K562 (cell line): ENCODE measurements at regions not wholly inside any gene's neighbourhood (a gene's known extent, or its start where the extent isn't known, plus 50 kb on each side); places are given as distances from the start of the nearest gene placed in this dataset.

Source experiments
- ATAC-seq: fragments of 200-7000 bp; cut with Tn5 transposase; 3 replicates; pipeline ENCODE4 v1.9.1; 2020; ENCODE audit warnings: moderate library complexity
- BruUV-seq: library from RNA; stranded (reverse); fragments of 400-500 nt; replicated peaks from 2 replicates; lab custom pipeline; 2021; lab: Mats Ljungman, UMichigan
- CTCF ChIA-PET: fragments of 300-600 bp; formaldehyde crosslinking; extraction: SDS; loops from one replicate; lab custom pipeline; 2021; ENCODE audit warnings: low intra/inter-chr PET ratio; lab: Yijun Ruan, JAX
- POLR2A ChIA-PET: fragments of 300-600, 350-650 bp; sonication (Branson Sonifier 250); formaldehyde crosslinking; extraction: SDS; loops from one replicate; lab custom pipeline; 2021; ENCODE audit warnings: antibody characterized with exemption, inconsistent platforms; lab: Yijun Ruan, JAX
- DNase-seq, 4 experiments: peaks; one replicate each; pipeline versions ENCODE4 v3.0.0 to v3.0.0-alpha.2; 2011 to 2018; ENCODE audit warnings: low spot score in 3 of 4, mixed read lengths in 3 of 4; ENCODE audit errors: extremely low read depth in 1 of 4
- FAIRE-seq: peaks from 2 replicates; lab custom pipeline; 2011; peaks lifted over from hg19 to GRCh38; lab: Jason Lieb, UNC
- H2AFZ ChIP-seq: 2 replicates; pipeline ENCODE4 v1.6.0; 2011; ENCODE audit warnings: low read depth, low read length, control low read depth, inconsistent platforms
- H3K27ac ChIP-seq: fragments of 200-600 bp; 3 replicates; pipeline ENCODE4 v1.8.0; 2011; ENCODE audit warnings: low read depth, mild to moderate bottlenecking, control low read depth, inconsistent platforms, low read length, moderate library complexity, mixed read lengths; ENCODE audit errors: extremely low read depth
- H3K27me3 ChIP-seq, 2 experiments: fragments of 300-600 bp in 1 of 2; 2 replicates in 1 of 2; 3 replicates in 1 of 2; pipeline versions ENCODE4 v1.6.0 to v1.8.0; 2011; ENCODE audit warnings: inconsistent platforms in 2 of 2, low read length in 2 of 2, mild to moderate bottlenecking in 1 of 2, mixed read lengths in 1 of 2, moderate library complexity in 1 of 2; ENCODE audit not compliant: control insufficient read depth in 2 of 2, insufficient read depth in 2 of 2
- H3K36me3 ChIP-seq: fragments of 300-600 bp; 3 replicates; pipeline ENCODE4 v1.8.0; 2011; ENCODE audit warnings: mild to moderate bottlenecking, low read length, inconsistent platforms; ENCODE audit not compliant: control insufficient read depth, insufficient read depth
- H3K4me1 ChIP-seq, 2 experiments: fragments of 200-600 bp in 1 of 2; replicated peaks in 1 of 2; 2 replicates in 1 of 2; 3 replicates in 1 of 2; pipeline versions ENCODE4 v1.5.1 to v1.8.0; 2011; ENCODE audit warnings: inconsistent platforms in 2 of 2, low read length in 2 of 2, mild to moderate bottlenecking in 1 of 2, mixed read lengths in 1 of 2, moderate library complexity in 1 of 2; ENCODE audit not compliant: control insufficient read depth in 2 of 2, insufficient read depth in 2 of 2
- H3K4me2 ChIP-seq: 2 replicates; pipeline ENCODE4 v1.6.1; 2011; ENCODE audit warnings: low read length, control low read depth, inconsistent platforms, mixed read lengths; ENCODE audit not compliant: insufficient read depth
- H3K4me3 ChIP-seq: fragments of 200-600 bp; sonication (generic), shearing (Covaris generic); 2 replicates; pipeline ENCODE4 v1.5.1; 2016; ENCODE audit warnings: control low read depth, inconsistent platforms
- H3K79me2 ChIP-seq: fragments of 200-600 bp; 3 replicates; pipeline ENCODE4 v1.8.0; 2011; ENCODE audit warnings: low read length, inconsistent platforms; ENCODE audit not compliant: control insufficient read depth, insufficient read depth
- H3K9ac ChIP-seq, 2 experiments: 2 replicates each; pipeline versions ENCODE4 v1.6.0 to v1.6.1; 2011; ENCODE audit warnings: low read depth in 2 of 2, low read length in 2 of 2, control low read depth in 1 of 2, inconsistent platforms in 1 of 2, mild to moderate bottlenecking in 1 of 2, mixed read lengths in 1 of 2; ENCODE audit not compliant: insufficient read depth in 1 of 2
- H3K9me1 ChIP-seq: one replicate; pipeline ENCODE4 v1.6.0; 2011; ENCODE audit warnings: inconsistent platforms, mild to moderate bottlenecking, low read length, moderate library complexity; ENCODE audit not compliant: control insufficient read depth, insufficient read depth
- H3K9me3 ChIP-seq: replicated peaks from 2 replicates; pipeline ENCODE4 v1.5.1; 2011; ENCODE audit warnings: low read depth, low read length, inconsistent platforms; ENCODE audit not compliant: control insufficient read depth, insufficient read depth
- H4K20me1 ChIP-seq: replicated peaks from 2 replicates; pipeline ENCODE4 v1.6.1; 2011; ENCODE audit warnings: low read length, inconsistent platforms, mixed read lengths; ENCODE audit not compliant: control insufficient read depth, insufficient read depth
- ATF1 ChIP-seq, 2 experiments: fragments of 450-650 bp in 1 of 2; IDR thresholded peaks; 2 replicates each; pipeline ENCODE4 v1.6.1; 2016; ENCODE audit warnings: missing compliant biosample characterization in 1 of 2, missing genetic modification characterization in 1 of 2
- BRD4 ChIP-seq: fragments of 200-600 bp; sonication (generic); IDR thresholded peaks from 2 replicates; pipeline ENCODE4 v1.6.1; 2017; ENCODE audit warnings: inconsistent platforms
- DACH1 ChIP-seq: fragments of 450-650 bp; IDR thresholded peaks from 2 replicates; pipeline ENCODE4 v1.6.1; 2018; ENCODE audit not compliant: partially characterized antibody
- EHMT2 ChIP-seq: fragments of 450-650 bp; IDR thresholded peaks from 2 replicates; pipeline ENCODE4 v1.6.1; 2018; ENCODE audit warnings: antibody characterized with exemption
- FOS ChIP-seq: IDR thresholded peaks from 3 replicates; pipeline ENCODE4 v1.6.1; 2011; ENCODE audit not compliant: insufficient read length; ENCODE audit errors: extremely low read depth
- FOXM1 ChIP-seq, 2 experiments: fragments of 450-650 bp in 1 of 2; sonication (generic) in 1 of 2; formaldehyde crosslinking in 1 of 2; IDR thresholded peaks; 2 replicates each; pipeline versions ENCODE4 v1.6.1 to v1.9.0; 2017 to 2022; ENCODE audit warnings: low read depth in 2 of 2, mild to moderate bottlenecking in 2 of 2, missing genetic modification reagents in 1 of 2, moderate library complexity in 1 of 2
- HDAC2 ChIP-seq: fragments of 450-650 bp; IDR thresholded peaks from 2 replicates; pipeline ENCODE4 v1.6.1; 2016; ENCODE audit warnings: mild to moderate bottlenecking
- KLF10 ChIP-seq: fragments of 250-450 bp; sonication (Bioruptor Pico); IDR thresholded peaks from 2 replicates; pipeline ENCODE4 v1.6.1; 2021; ENCODE audit warnings: matching md5 sums
- TCF7L2 ChIP-seq: fragments of 150-350 bp; IDR thresholded peaks from 2 replicates; pipeline ENCODE4 v1.6.1; 2016; ENCODE audit warnings: low read depth, mild to moderate bottlenecking, low read length, moderate library complexity
- XRCC4 ChIP-seq: IDR thresholded peaks from one replicate; pipeline ENCODE4 v1.6.1; 2011; ENCODE audit not compliant: insufficient read depth, insufficient read length; ENCODE audit errors: extremely low read depth
- ZBTB7A ChIP-seq: IDR thresholded peaks from 2 replicates; pipeline ENCODE4 v1.6.1; 2011; ENCODE audit warnings: low read depth, mild to moderate bottlenecking, low read length, moderate library complexity, borderline replicate concordance; ENCODE audit not compliant: control insufficient read depth
- ZNF165 ChIP-seq: fragments of 250-450 bp; sonication (Bioruptor Pico); IDR thresholded peaks from 2 replicates; pipeline ENCODE4 v1.4.0; 2020; ENCODE audit warnings: borderline replicate concordance
- ZNF324 ChIP-seq: fragments of 250-450 bp; sonication (Bioruptor Pico); IDR thresholded peaks from 2 replicates; pipeline ENCODE4 v1.4.0; 2020; ENCODE audit warnings: mild to moderate bottlenecking
- ZNF445 ChIP-seq: fragments of 250-450 bp; sonication (Bioruptor Pico); IDR thresholded peaks from 2 replicates; pipeline ENCODE4 v1.4.0; 2020; ENCODE audit warnings: low read depth, mild to moderate bottlenecking, moderate library complexity
- ZNF77 ChIP-seq: fragments of 250-450 bp; sonication (Bioruptor Pico); IDR thresholded peaks from 2 replicates; pipeline ENCODE4 v1.5.0; 2020
- WGBS: fragments of 100-300 bp; shearing (Covaris generic); methylation state at CpG from one replicate; pipeline ENCODE4 v1.1.6; 2016; ENCODE audit warnings: low coverage, mixed read lengths; ENCODE audit not compliant: insufficient coverage; ENCODE audit errors: missing lambda C conversion rate; 5-methylcytosine and 5-hydroxymethylcytosine counted together
- in situ Hi-C: fragments of 300-500 bp; cut with MboI; formaldehyde crosslinking; loops from 4 replicates; pipeline ENCODE4 v1.15.0; 2018; ENCODE audit warnings: inconsistent platforms, mixed read lengths
- intact Hi-C: fragments of 100-400 bp; cut with micrococcal nuclease; formaldehyde crosslinking; loops from 2 replicates; pipeline ENCODE4 v1.14.2; 2022
- TF ChIP-seq, protein P1 (sequence below): fragments of 250-450 bp; sonication (Bioruptor Pico); IDR thresholded peaks from 2 replicates; pipeline ENCODE4 v1.9.0; 2021; ENCODE audit warnings: mild to moderate bottlenecking, inconsistent platforms
- TF ChIP-seq, protein P2 (sequence below), 2 experiments: fragments of 250-450 bp in 1 of 2; fragments of 450-650 bp in 1 of 2; sonication (Bioruptor Pico) in 1 of 2; IDR thresholded peaks; 2 replicates each; pipeline versions ENCODE4 v1.6.1 to v1.8.0; 2016 to 2021; ENCODE audit warnings: mild to moderate bottlenecking in 2 of 2, moderate library complexity in 2 of 2, missing compliant biosample characterization in 1 of 2, missing genetic modification characterization in 1 of 2
- TF ChIP-seq, protein P3 (sequence below): fragments of 250-450 bp; sonication (Bioruptor Pico); IDR thresholded peaks from 2 replicates; pipeline ENCODE4 v1.4.0; 2020; ENCODE audit warnings: borderline replicate concordance
- TF ChIP-seq, protein P4 (sequence below): fragments of 450-650 bp; IDR thresholded peaks from 2 replicates; pipeline ENCODE4 v1.6.1; 2016; ENCODE audit warnings: antibody characterized with exemption

DNA sequence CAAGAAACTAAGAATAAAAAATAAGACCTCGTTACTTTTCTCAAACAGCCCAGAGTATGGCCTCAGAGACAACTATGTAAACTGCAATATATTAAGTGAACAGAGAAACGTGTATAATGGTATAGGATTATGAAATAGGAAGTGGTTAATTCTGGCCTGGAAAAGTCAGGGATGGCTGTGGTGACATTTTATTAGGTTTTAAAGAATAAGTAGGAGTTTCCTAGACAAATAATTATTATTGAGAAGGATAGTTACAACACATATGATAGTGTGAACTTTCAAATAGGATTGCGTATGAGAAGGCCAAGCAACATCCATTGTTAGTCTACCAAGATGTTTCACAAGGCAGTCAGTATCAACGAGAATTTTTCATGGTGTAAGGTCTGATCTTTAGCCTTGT is 244.1 kb downstream of the LPIN1 start:
- 59% methylated on average over 4 of the region's 4 CpGs for WGBS
- Histone ChIP-seq H3K9me3 (no peaks in the 10 kb centered on the region), H3K79me2 (no peaks in the 10 kb centered on the region), H3K9me1 (no peaks in the 10 kb centered on the region), H3K4me3 (no peak overlapping the region), H3K36me3 (no peaks in the 10 kb centered on the region), H4K20me1 (no peaks in the 10 kb centered on the region), H3K9ac (no peak overlapping the region), H3K27me3 (no peaks in the 10 kb centered on the region), H3K4me1 (peaks cover 0 to 4% of the 10 kb centered on the region in 2 experiments; a peak in 3 of 5 replicates), H3K27ac (no peak overlapping the region), H2AFZ (no peak overlapping the region), H3K4me2 (no peak overlapping the region)
- no peak for FAIRE-seq
- CTCF ChIA-PET: no interaction called here
- in situ Hi-C loops: no loop called here
- no TSS peak for BruUV-seq
- intact Hi-C loops: no loop called here
- no peak for ATAC-seq
- DNase-seq: no peak
- POLR2A ChIA-PET: no interaction called here
- no peak for TF ChIP-seq XRCC4
- TF ChIP-seq ZBTB7A: no peak
- no peak for TF ChIP-seq TCF7L2
- TF ChIP-seq, protein P1, sequence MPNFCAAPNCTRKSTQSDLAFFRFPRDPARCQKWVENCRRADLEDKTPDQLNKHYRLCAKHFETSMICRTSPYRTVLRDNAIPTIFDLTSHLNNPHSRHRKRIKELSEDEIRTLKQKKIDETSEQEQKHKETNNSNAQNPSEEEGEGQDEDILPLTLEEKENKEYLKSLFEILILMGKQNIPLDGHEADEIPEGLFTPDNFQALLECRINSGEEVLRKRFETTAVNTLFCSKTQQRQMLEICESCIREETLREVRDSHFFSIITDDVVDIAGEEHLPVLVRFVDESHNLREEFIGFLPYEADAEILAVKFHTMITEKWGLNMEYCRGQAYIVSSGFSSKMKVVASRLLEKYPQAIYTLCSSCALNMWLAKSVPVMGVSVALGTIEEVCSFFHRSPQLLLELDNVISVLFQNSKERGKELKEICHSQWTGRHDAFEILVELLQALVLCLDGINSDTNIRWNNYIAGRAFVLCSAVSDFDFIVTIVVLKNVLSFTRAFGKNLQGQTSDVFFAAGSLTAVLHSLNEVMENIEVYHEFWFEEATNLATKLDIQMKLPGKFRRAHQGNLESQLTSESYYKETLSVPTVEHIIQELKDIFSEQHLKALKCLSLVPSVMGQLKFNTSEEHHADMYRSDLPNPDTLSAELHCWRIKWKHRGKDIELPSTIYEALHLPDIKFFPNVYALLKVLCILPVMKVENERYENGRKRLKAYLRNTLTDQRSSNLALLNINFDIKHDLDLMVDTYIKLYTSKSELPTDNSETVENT: no peak
- no peak for TF ChIP-seq EHMT2
- TF ChIP-seq ZNF77 (CRISPR knock-in tag): no peak
- TF ChIP-seq FOXM1 (IDR thresholded peaks at IDR 0.05; ENCODE audit: low read depth): no peak
- TF ChIP-seq FOXM1 (CRISPR knock-in tag; IDR thresholded peaks at IDR 0.05; ENCODE audit: low read depth): no peak
- no peak for TF ChIP-seq KLF10 (CRISPR knock-in tag)
- TF ChIP-seq ATF1 (CRISPR knock-in tag; IDR thresholded peaks at IDR 0.05): no peak
- TF ChIP-seq ATF1 (tag; IDR thresholded peaks at IDR 0.05): no peak
- TF ChIP-seq ZNF445 (CRISPR knock-in tag): no peak
- TF ChIP-seq ZNF165 (CRISPR knock-in tag): no peak
- TF ChIP-seq DACH1: no peak
- TF ChIP-seq BRD4: no peak
- TF ChIP-seq HDAC2: no peak
- TF ChIP-seq, protein P2, sequence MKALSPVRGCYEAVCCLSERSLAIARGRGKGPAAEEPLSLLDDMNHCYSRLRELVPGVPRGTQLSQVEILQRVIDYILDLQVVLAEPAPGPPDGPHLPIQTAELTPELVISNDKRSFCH (CRISPR knock-in tag; IDR thresholded peaks at IDR 0.05): no peak
- TF ChIP-seq, protein P2 (tag; IDR thresholded peaks at IDR 0.05): no peak
- TF ChIP-seq, protein P3, sequence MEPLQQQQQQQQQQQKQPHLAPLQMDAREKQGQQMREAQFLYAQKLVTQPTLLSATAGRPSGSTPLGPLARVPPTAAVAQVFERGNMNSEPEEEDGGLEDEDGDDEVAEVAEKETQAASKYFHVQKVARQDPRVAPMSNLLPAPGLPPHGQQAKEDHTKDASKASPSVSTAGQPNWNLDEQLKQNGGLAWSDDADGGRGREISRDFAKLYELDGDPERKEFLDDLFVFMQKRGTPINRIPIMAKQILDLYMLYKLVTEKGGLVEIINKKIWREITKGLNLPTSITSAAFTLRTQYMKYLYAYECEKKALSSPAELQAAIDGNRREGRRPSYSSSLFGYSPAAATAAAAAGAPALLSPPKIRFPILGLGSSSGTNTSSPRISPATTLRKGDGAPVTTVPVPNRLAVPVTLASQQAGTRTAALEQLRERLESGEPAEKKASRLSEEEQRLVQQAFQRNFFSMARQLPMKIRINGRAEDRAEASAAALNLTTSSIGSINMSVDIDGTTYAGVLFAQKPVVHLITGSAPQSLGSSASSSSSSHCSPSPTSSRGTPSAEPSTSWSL (CRISPR knock-in tag): no peak
- no peak for TF ChIP-seq ZNF324 (CRISPR knock-in tag)
- TF ChIP-seq FOS: no peak
- TF ChIP-seq, protein P4, sequence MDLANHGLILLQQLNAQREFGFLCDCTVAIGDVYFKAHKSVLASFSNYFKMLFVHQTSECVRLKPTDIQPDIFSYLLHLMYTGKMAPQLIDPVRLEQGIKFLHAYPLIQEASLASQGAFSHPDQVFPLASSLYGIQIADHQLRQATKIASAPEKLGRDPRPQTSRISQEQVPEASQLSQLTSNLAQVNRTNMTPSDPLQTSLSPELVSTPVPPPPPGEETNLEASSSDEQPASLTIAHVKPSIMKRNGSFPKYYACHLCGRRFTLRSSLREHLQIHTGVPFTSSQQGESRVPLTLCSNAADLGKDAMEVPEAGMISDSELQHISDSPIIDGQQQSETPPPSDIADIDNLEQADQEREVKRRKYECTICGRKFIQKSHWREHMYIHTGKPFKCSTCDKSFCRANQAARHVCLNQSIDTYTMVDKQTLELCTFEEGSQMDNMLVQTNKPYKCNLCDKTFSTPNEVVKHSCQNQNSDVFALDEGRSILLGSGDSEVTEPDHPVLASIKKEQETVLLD: no peak
